Stimulated activated naive B cell treated with anti-CD40 and anti-IgM and Interleukin-4, amounts not matched to agents 10 μg/mL and 1 μg/mL and 100 μg/mL, for 72 hours (primary cell): ENCODE measurements at regions not wholly inside any gene's neighbourhood (a gene's known extent, or its start where the extent isn't known, plus 50 kb on each side); places are given as distances from the start of the nearest gene placed in this dataset.

Experiments
- ATAC-seq, 2 donors: fragments of 150-1000 bp; cut with Tn5 transposase; replicated peaks; 2 replicates each; pipeline ENCODE4 v1.10.0; 2021; ENCODE audit warnings: moderate library complexity in 1 of 2
- DNase-seq: peaks from one replicate; pipeline ENCODE4 v3.0.0; 2021
- H3K27ac Mint-ChIP-seq: one replicate; pipeline ENCODE4 v1.8.0; 2022; ENCODE audit warnings: mild to moderate bottlenecking, mixed read lengths
- H3K27me3 Mint-ChIP-seq, 2 donors: one replicate each; pipeline ENCODE4 v1.8.0; 2022; ENCODE audit warnings: mixed read lengths in 2 of 2
- H3K36me3 Mint-ChIP-seq, 2 donors: one replicate each; pipeline ENCODE4 v1.8.0; 2022; ENCODE audit warnings: mixed read lengths in 2 of 2, mild to moderate bottlenecking in 1 of 2
- H3K4me1 Mint-ChIP-seq, 2 donors: one replicate each; pipeline ENCODE4 v1.8.0; 2022; ENCODE audit warnings: mixed read lengths in 2 of 2, mild to moderate bottlenecking in 1 of 2
- H3K4me3 Mint-ChIP-seq, 2 donors: one replicate each; pipeline ENCODE4 v1.8.0; 2022; ENCODE audit warnings: mild to moderate bottlenecking in 2 of 2, mixed read lengths in 2 of 2, moderate library complexity in 1 of 2
- H3K9me3 Mint-ChIP-seq, 2 donors: one replicate each; pipeline ENCODE4 v1.8.0; 2022; ENCODE audit warnings: mixed read lengths in 2 of 2, mild to moderate bottlenecking in 1 of 2

GRCh38 chr11:115922876-115923275 lies 418.7 kb upstream of the CADM1 start:
- peaks cover 37 to 48% of the 10 kb centered on the region in 2 donors for H3K4me1 Mint-ChIP-seq
- H3K27me3 Mint-ChIP-seq: peaks cover 0 to 6% of the 10 kb centered on the region in 2 donors
- H3K27ac Mint-ChIP-seq: no peak overlapping the region
- DNase-seq (no peak), ATAC-seq (no peak)
- peaks cover 4 to 5% of the 10 kb centered on the region in 2 donors for H3K36me3 Mint-ChIP-seq
- H3K9me3 Mint-ChIP-seq: peaks cover 9 to 22% of the 10 kb centered on the region in 2 donors
- H3K4me3 Mint-ChIP-seq: no peak overlapping the region

GRCh38 chr11:115921986-115922385 lies 417.8 kb upstream of the CADM1 start:
- ATAC-seq (no peak), DNase-seq (no peak)
- H3K27ac Mint-ChIP-seq: peak overlapping the region; percentile 17
- H3K4me1 Mint-ChIP-seq: peaks cover 37 to 44% of the 10 kb centered on the region in 2 donors
- H3K27me3 Mint-ChIP-seq: peaks cover 0 to 4% of the 10 kb centered on the region in 2 donors
- no peak overlapping the region for H3K4me3 Mint-ChIP-seq
- peaks cover 4 to 5% of the 10 kb centered on the region in 2 donors for H3K36me3 Mint-ChIP-seq
- H3K9me3 Mint-ChIP-seq: peaks cover 9 to 19% of the 10 kb centered on the region in 2 donors

GRCh38 chr11:115921540-115921939 lies 417.3 kb upstream of the CADM1 start:
- H3K27ac Mint-ChIP-seq: peak overlapping the region; percentile 16
- H3K4me1 Mint-ChIP-seq: peaks cover 36 to 43% of the 10 kb centered on the region in 2 donors
- peaks cover 0 to 4% of the 10 kb centered on the region in 2 donors for H3K27me3 Mint-ChIP-seq
- peaks cover 3 to 4% of the 10 kb centered on the region in 2 donors for H3K36me3 Mint-ChIP-seq
- H3K4me3 Mint-ChIP-seq: no peak overlapping the region
- ATAC-seq: no peak
- DNase-seq: no peak
- H3K9me3 Mint-ChIP-seq: peaks cover 9 to 20% of the 10 kb centered on the region in 2 donors

GRCh38 chr11:115920841-115921480 lies 416.7 kb upstream of the CADM1 start:
- no peak overlapping the region for H3K27ac Mint-ChIP-seq
- DNase-seq: no peak
- no peak for ATAC-seq
- H3K4me3 Mint-ChIP-seq: no peak overlapping the region
- H3K4me1 Mint-ChIP-seq: peaks cover 32 to 39% of the 10 kb centered on the region in 2 donors
- peaks cover 5 to 16% of the 10 kb centered on the region in 2 donors for H3K9me3 Mint-ChIP-seq
- H3K36me3 Mint-ChIP-seq: no peaks in the 10 kb centered on the region
- peaks cover 0 to 4% of the 10 kb centered on the region in 2 donors for H3K27me3 Mint-ChIP-seq

- H3K27ac Mint-ChIP-seq: no peak overlapping the region
Observed at GRCh38 chr11:115920092-115920461, 415.9 kb upstream of the CADM1 start.

GRCh38 chr11:115919341-115920091 lies 415.3 kb upstream of the CADM1 start:
- ATAC-seq (peak; percentile 70 to 80), DNase-seq (peak; percentile 17)
- peaks cover 5 to 16% of the 10 kb centered on the region in 2 donors for H3K9me3 Mint-ChIP-seq
- peak overlapping the region; percentile 36 to 47 for H3K4me3 Mint-ChIP-seq
- peaks cover 0 to 4% of the 10 kb centered on the region in 2 donors for H3K27me3 Mint-ChIP-seq
- H3K27ac Mint-ChIP-seq: peak overlapping the region; percentile 94
- H3K4me1 Mint-ChIP-seq: peaks cover 19 to 31% of the 10 kb centered on the region in 2 donors
- no peaks in the 10 kb centered on the region for H3K36me3 Mint-ChIP-seq

More at GRCh38 chr11:115920092-115920461, 415.9 kb upstream of the CADM1 start:
- Mint-ChIP-seq H3K27me3 (peaks cover 0 to 4% of the 10 kb centered on the region in 2 donors), H3K4me3 (no peak overlapping the region), H3K9me3 (peaks cover 5 to 16% of the 10 kb centered on the region in 2 donors), H3K36me3 (no peaks in the 10 kb centered on the region), H3K4me1 (peaks cover 24 to 35% of the 10 kb centered on the region in 2 donors)
- ATAC-seq (no peak), DNase-seq (no peak)

- H3K4me3 Mint-ChIP-seq: no peak overlapping the region
- peaks cover 18 to 31% of the 10 kb centered on the region in 2 donors for H3K4me1 Mint-ChIP-seq
- no peak overlapping the region for H3K27ac Mint-ChIP-seq
- H3K27me3 Mint-ChIP-seq: peaks cover 0 to 4% of the 10 kb centered on the region in 2 donors
- no peaks in the 10 kb centered on the region for H3K36me3 Mint-ChIP-seq
- peaks cover 5 to 16% of the 10 kb centered on the region in 2 donors for H3K9me3 Mint-ChIP-seq
- no peak for ATAC-seq
- no peak for DNase-seq
Observed at GRCh38 chr11:115918576-115918975, 414.4 kb upstream of the CADM1 start.

- peaks cover 10 to 25% of the 10 kb centered on the region in 2 donors for H3K4me1 Mint-ChIP-seq
- ATAC-seq: no peak
- H3K27me3 Mint-ChIP-seq: peaks cover 0 to 4% of the 10 kb centered on the region in 2 donors
Observed at GRCh38 chr11:115916608-115917007, 412.4 kb upstream of the CADM1 start.

GRCh38 chr11:115912484-115912945 lies 408.3 kb upstream of the CADM1 start:
- no peak overlapping the region for H3K4me3 Mint-ChIP-seq
- peaks cover 0 to 4% of the 10 kb centered on the region in 2 donors for H3K9me3 Mint-ChIP-seq
- no peaks in the 10 kb centered on the region for H3K27me3 Mint-ChIP-seq
- peaks cover 0 to 2% of the 10 kb centered on the region in 2 donors for H3K4me1 Mint-ChIP-seq
- no peak overlapping the region for H3K27ac Mint-ChIP-seq
- H3K36me3 Mint-ChIP-seq: no peaks in the 10 kb centered on the region
- ATAC-seq (peak in 1 of 2 donors; percentile 43), DNase-seq (no peak)

More at GRCh38 chr11:115916608-115917007, 412.4 kb upstream of the CADM1 start:
- H3K4me3 Mint-ChIP-seq: no peak overlapping the region
- no peak overlapping the region for H3K27ac Mint-ChIP-seq
- H3K36me3 Mint-ChIP-seq: no peaks in the 10 kb centered on the region
- no peak for DNase-seq
- peaks cover 5 to 8% of the 10 kb centered on the region in 2 donors for H3K9me3 Mint-ChIP-seq

- no peaks in the 10 kb centered on the region for H3K36me3 Mint-ChIP-seq
- peaks cover 0 to 2% of the 10 kb centered on the region in 2 donors for H3K4me1 Mint-ChIP-seq
- ATAC-seq: no peak
- no peaks in the 10 kb centered on the region for H3K9me3 Mint-ChIP-seq
- DNase-seq: no peak
- no peak overlapping the region for H3K27ac Mint-ChIP-seq
- H3K4me3 Mint-ChIP-seq: no peak overlapping the region
- no peaks in the 10 kb centered on the region for H3K27me3 Mint-ChIP-seq
Observed at GRCh38 chr11:115911613-115912346, 407.6 kb upstream of the CADM1 start.

GRCh38 chr11:115910379-115910778 lies 406.2 kb upstream of the CADM1 start:
- DNase-seq: no peak
- H3K4me1 Mint-ChIP-seq: peaks cover 0 to 2% of the 10 kb centered on the region in 2 donors

GRCh38 chr11:115906171-115906570 lies 402.0 kb upstream of the CADM1 start:
- Mint-ChIP-seq H3K27me3 (no peaks in the 10 kb centered on the region), H3K4me3 (no peak overlapping the region), H3K4me1 (no peaks in the 10 kb centered on the region), H3K27ac (no peak overlapping the region), H3K9me3 (no peaks in the 10 kb centered on the region), H3K36me3 (no peaks in the 10 kb centered on the region)
- ATAC-seq (no peak), DNase-seq (no peak)

More at GRCh38 chr11:115910379-115910778, 406.2 kb upstream of the CADM1 start:
- ATAC-seq: no peak
- H3K27ac Mint-ChIP-seq: no peak overlapping the region
- no peaks in the 10 kb centered on the region for H3K9me3 Mint-ChIP-seq
- no peak overlapping the region for H3K4me3 Mint-ChIP-seq
- no peaks in the 10 kb centered on the region for H3K27me3 Mint-ChIP-seq
- H3K36me3 Mint-ChIP-seq: no peaks in the 10 kb centered on the region

GRCh38 chr11:115905341-115906000 lies 401.3 kb upstream of the CADM1 start:
- Mint-ChIP-seq H3K36me3 (no peaks in the 10 kb centered on the region), H3K4me1 (no peaks in the 10 kb centered on the region), H3K27me3 (no peaks in the 10 kb centered on the region), H3K4me3 (no peak overlapping the region), H3K27ac (no peak overlapping the region), H3K9me3 (no peaks in the 10 kb centered on the region)
- DNase-seq: no peak
- ATAC-seq: no peak

- no peak for DNase-seq
- Mint-ChIP-seq H3K27ac (no peak overlapping the region), H3K36me3 (no peaks in the 10 kb centered on the region), H3K4me3 (no peak overlapping the region), H3K4me1 (no peaks in the 10 kb centered on the region), H3K9me3 (no peaks in the 10 kb centered on the region), H3K27me3 (no peaks in the 10 kb centered on the region)
- no peak for ATAC-seq
Observed at GRCh38 chr11:115903179-115903578, 399.0 kb upstream of the CADM1 start.
